Skin epidermis (tissue), 12 donors: ENCODE measurements at regions not wholly inside any gene's neighbourhood (a gene's known extent, or its start where the extent isn't known, plus 50 kb on each side); places are given as distances from the start of the nearest gene placed in this dataset.
"Not testable (repeated sequence)": the region's sequence is repeated elsewhere in the genome, so short reads cannot be mapped to it uniquely, and the experiment has no call there.

Experiments
- H3K27ac ChIP-seq, 21 experiments: fragments of 200-600 bp; sonication (generic) in 11 of 21; one replicate each; pipeline ENCODE4 v1.5.0; 2020; ENCODE audit warnings: mild to moderate bottlenecking in 3 of 21, inconsistent platforms in 2 of 21, moderate library complexity in 2 of 21
- H3K4me3 ChIP-seq, 7 experiments: fragments of 200-600 bp; sonication (generic) in 2 of 7; one replicate each; pipeline ENCODE4 v1.5.0; 2020; ENCODE audit warnings: inconsistent platforms in 2 of 7, mild to moderate bottlenecking in 2 of 7, moderate library complexity in 1 of 7

GRCh38 chr2:228615496-228615895 lies 434.0 kb upstream of the SPHKAP start:
- no peak overlapping the region for H3K4me3 ChIP-seq
- H3K27ac ChIP-seq, result no peak overlapping the region

DNA sequence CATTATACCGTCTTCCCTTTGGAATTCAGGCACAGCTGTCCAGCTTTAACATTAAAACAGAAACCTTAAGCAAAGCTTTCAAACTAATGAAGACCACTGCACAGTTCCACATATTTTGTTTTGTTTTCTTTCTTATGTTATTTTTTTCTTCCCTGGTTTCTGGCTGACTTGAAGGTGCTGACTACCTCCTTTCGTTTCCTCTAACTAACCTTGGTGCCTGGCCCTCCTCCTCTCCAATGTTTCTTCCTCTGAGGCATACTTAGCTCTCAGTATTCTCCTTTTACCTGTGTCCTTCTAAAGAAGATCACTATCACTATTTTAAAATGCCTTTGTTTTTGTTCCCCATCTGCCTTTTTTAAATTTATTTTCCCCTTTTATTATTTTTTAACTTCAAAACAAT lies 433.3 kb upstream of the SPHKAP start:
- Histone ChIP-seq H3K27ac (no peak overlapping the region), H3K4me3 (no peak overlapping the region)

DNA sequence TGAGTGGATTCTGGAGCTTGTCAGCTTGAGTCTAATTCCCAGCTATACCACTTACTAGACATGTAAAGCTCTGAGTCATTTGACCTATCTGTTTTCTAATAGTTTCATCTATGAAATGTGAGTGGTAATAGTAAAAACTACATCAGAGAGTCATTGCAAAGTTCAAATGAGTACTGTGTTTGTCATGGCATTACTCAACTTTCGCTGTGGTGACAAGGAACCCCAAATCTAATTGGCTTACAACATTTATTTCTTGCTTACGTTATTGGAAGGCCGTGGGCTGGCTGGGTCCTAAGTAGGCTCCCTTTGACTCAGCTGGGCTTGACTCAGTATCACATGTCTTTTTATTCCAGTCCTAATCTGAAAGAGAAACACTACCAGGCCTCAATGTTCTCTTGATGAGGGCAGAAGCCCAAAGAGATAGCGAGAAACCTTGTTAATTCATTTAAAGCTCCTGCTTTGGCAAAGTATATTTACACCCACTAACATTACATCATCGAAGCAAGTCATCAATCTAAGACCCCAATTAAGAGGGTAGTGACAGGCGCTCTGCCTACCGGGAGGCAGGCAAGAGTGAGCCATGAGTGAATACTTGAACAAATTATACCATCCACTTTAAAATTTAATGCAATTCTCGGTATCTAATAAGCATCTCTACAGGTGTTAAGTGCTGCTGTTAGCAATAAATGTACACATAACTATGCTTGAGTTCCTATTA lies 431.8 kb upstream of the SPHKAP start:
- Histone ChIP-seq H3K27ac (no peak overlapping the region), H3K4me3 (no peak overlapping the region)

DNA sequence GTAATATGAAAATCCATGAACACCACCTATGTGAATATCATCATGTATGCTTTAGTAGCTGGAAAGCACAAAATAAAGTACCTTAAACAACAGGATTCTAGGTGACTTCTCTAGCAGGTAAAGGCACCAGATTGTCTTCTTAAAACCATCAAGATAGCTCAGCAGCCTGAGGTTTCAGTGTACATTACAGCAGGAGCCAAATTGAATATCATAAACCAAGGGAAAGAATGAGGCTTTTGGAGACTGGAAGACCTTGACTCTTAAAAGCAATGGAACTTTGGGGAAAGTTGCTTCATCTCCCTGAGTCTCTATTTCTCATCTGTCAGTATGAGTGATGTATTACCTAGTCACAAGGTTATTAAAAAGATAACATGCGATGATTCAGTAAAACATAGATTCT lies 429.7 kb upstream of the SPHKAP start:
- no peak overlapping the region for H3K4me3 ChIP-seq
- H3K27ac ChIP-seq, result no peak overlapping the region

DNA sequence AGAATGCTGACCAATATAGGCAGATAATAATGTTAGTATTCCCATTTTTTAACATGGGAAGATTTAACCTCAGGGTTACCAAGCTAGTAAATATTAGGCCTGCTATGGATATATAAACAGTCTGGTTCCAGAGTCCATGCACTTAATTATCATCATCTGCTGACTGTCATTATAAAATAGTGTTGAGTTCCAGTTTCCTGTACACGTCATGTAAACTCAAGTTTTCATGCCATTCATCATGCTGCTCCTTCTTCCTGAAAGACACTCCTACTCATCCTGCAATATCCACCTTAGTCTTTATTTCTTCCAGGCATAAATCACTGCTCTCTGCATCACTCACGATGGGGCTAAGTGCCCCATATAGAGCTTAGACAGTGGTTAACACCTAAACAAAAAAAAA lies 420.8 kb upstream of the SPHKAP start:
- H3K27ac ChIP-seq, result no peak overlapping the region

GRCh38 chr2:228600265-228600664 lies 418.8 kb upstream of the SPHKAP start:
- H3K4me3 ChIP-seq, result no peak overlapping the region
- no peak overlapping the region for H3K27ac ChIP-seq

More for the DNA sequence above, 420.8 kb upstream of the SPHKAP start:
- no peak overlapping the region for H3K4me3 ChIP-seq

DNA sequence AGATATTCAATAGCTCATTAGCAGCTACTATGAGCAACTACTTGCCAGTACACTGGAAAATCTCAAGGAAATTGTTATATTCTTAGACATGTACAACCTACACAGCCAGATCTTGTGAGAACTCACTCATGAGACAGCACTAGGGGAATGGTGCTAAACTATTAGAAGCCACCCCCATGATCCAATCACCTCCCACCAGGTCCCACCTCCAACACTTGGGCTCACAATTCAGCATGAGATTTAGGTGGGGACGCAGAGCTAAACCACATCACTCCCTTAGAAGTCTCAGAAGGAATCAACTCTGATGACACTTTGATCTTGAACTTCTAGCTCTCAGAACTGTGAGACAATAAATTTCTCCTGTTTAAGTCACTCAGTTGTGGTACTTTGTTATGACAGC lies 418.3 kb upstream of the SPHKAP start:
- H3K4me3 ChIP-seq, result no peak overlapping the region
- no peak overlapping the region for H3K27ac ChIP-seq

- Histone ChIP-seq H3K4me3 (no peak overlapping the region), H3K27ac (no peak overlapping the region)
Observed at GRCh38 chr2:228599297-228599696, 417.8 kb upstream of the SPHKAP start.

- Histone ChIP-seq H3K4me3 (no peak overlapping the region), H3K27ac (no peak overlapping the region)
Observed at GRCh38 chr2:228597032-228597431, 415.5 kb upstream of the SPHKAP start.

- Histone ChIP-seq H3K27ac (no peak overlapping the region), H3K4me3 (no peak overlapping the region)
Observed at GRCh38 chr2:228594012-228594411, 412.5 kb upstream of the SPHKAP start.

DNA sequence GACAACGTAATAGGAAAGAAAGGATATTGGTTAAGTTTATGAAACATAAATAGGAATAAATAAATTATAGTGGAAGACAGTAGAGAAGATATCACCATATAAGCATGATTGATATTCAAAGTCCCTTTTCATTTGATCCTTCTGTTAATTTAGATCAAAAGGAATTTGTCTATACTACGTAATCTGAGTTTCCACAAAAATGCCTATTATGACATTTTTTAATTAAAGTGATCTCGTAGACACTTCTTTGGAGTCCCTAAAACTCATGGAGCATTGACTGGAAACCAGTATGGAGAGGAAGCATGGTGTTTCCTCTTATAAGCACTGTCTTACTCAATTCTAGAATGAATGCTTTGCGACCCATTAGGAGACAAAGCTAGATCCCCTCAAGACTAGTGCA lies 411.4 kb upstream of the SPHKAP start:
- no peak overlapping the region for H3K27ac ChIP-seq
- H3K4me3 ChIP-seq, result no peak overlapping the region

- no peak overlapping the region for H3K4me3 ChIP-seq
- H3K27ac ChIP-seq, result no peak overlapping the region
Observed at GRCh38 chr2:228590681-228591080, 409.2 kb upstream of the SPHKAP start.

GRCh38 chr2:228589115-228589514 lies 407.6 kb upstream of the SPHKAP start:
- Histone ChIP-seq H3K4me3 (no peak overlapping the region), H3K27ac (no peak overlapping the region)

- Histone ChIP-seq H3K27ac (no peak overlapping the region), H3K4me3 (no peak overlapping the region)
Observed at GRCh38 chr2:228581731-228582130, 400.2 kb upstream of the SPHKAP start.

- H3K27ac ChIP-seq, result no peak overlapping the region
Observed at GRCh38 chr2:228575897-228576296, 394.4 kb upstream of the SPHKAP start.

DNA sequence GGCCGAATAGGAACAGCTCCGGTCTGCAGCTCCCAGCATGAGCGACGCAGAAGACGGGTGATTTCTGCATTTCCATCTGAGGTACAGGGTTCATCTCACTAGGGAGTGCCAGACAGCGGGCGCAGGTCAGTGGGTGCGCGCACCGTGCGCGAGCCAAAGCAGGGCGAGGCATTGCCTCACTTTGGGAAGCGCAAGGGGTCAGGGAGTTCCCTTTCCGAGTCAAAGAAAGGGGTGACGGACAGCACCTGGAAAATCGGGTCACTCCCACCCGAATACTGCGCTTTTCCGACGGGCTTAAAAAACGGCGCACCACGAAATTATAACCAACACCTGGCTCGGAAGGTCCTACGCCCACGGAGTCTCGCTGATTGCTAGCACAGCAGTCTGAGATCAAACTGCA lies 386.8 kb upstream of the SPHKAP start:
- not testable (repeated sequence) for H3K27ac ChIP-seq, H3K4me3 ChIP-seq

More at GRCh38 chr2:228575897-228576296, 394.4 kb upstream of the SPHKAP start:
- H3K4me3 ChIP-seq, result no peak overlapping the region

GRCh38 chr2:228561816-228562215 lies 380.3 kb upstream of the SPHKAP start:
- Histone ChIP-seq H3K4me3 (no peak overlapping the region), H3K27ac (no peak overlapping the region)

- no peak overlapping the region for H3K27ac ChIP-seq
- no peak overlapping the region for H3K4me3 ChIP-seq
Observed at GRCh38 chr2:228559774-228560415, 378.4 kb upstream of the SPHKAP start.

GRCh38 chr2:228556717-228557116 lies 375.2 kb upstream of the SPHKAP start:
- H3K27ac ChIP-seq, result no peak overlapping the region
- no peak overlapping the region for H3K4me3 ChIP-seq

- Histone ChIP-seq H3K4me3 (no peak overlapping the region), H3K27ac (no peak overlapping the region)
Observed at GRCh38 chr2:228549441-228550007, 368.0 kb upstream of the SPHKAP start.

DNA sequence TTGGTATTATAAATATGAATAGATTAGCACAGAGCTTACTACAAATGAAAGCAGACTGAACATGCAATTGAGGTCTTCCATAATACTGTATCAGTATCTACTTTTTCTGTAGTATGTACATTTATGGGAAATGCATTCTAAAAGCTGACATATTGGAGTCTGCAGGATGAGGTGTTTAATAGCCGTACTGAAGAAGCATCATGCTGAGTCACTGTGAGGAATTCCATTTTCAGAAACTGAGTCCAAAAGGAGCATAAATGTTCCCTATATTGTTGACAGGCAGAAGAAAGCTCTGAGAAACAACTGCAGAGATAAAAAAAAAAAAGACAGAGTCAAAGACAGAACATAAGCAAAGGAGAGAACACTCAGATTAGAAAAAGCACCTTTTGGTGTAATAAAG lies 366.7 kb upstream of the SPHKAP start:
- Histone ChIP-seq H3K4me3 (no peak overlapping the region), H3K27ac (no peak overlapping the region)
